CD4-positive, alpha-beta T cell (primary cell): ENCODE measurements at regions not wholly inside any gene's neighbourhood (a gene's known extent, or its start where the extent isn't known, plus 50 kb on each side); places are given as distances from the start of the nearest gene placed in this dataset.

Experiments used
- ATAC-seq: fragments of 200-7000 bp; cut with Tn5 transposase; one replicate; pipeline ENCODE4 v1.10.0; 2022; ENCODE audit warnings: mild to moderate bottlenecking; ENCODE audit not compliant: poor library complexity
- CTCF ChIA-PET: fragments of 350-600 bp; sonication (Branson Sonifier 250); formaldehyde crosslinking; loops from one replicate; lab custom pipeline; 2021; ENCODE audit warnings: antibody characterized with exemption, inconsistent platforms; lab: Charles Lee
- POLR2A ChIA-PET: fragments of 350-600 bp; sonication (Branson Sonifier 250); formaldehyde crosslinking; loops from one replicate; lab custom pipeline; 2021; ENCODE audit warnings: antibody characterized with exemption, inconsistent platforms; lab: Charles Lee
- DNase-seq, 14 experiments: peaks; one replicate each; pipeline ENCODE4 v3.0.0-alpha.2; 2013 to 2020; ENCODE audit warnings: mixed read lengths in 2 of 14
- H3K27ac ChIP-seq, 2 donors: one replicate each; pipeline versions ENCODE4 v1.5.1 to v1.7.0; 2013; ENCODE audit warnings: low read length in 2 of 2, low read depth in 1 of 2, mild to moderate bottlenecking in 1 of 2
- H3K27me3 ChIP-seq, 2 experiments: 1 replicate in 1 of 2; 2 replicates in 1 of 2; pipeline versions ENCODE4 v1.6.1 to v1.7.0; 2013; ENCODE audit warnings: low read length in 2 of 2, control low read depth in 1 of 2, mild to moderate bottlenecking in 1 of 2, moderate library complexity in 1 of 2; ENCODE audit not compliant: insufficient read depth in 2 of 2, control insufficient read depth in 1 of 2
- H3K36me3 ChIP-seq: one replicate; pipeline ENCODE4 v1.6.1; 2013; ENCODE audit warnings: low read length, control low read depth; ENCODE audit not compliant: insufficient read depth
- H3K4me1 ChIP-seq: one replicate; pipeline ENCODE4 v1.6.1; 2013; ENCODE audit warnings: low read length, control low read depth; ENCODE audit not compliant: insufficient read depth
- H3K4me3 ChIP-seq: one replicate; pipeline ENCODE4 v1.5.1; 2013; ENCODE audit warnings: mild to moderate bottlenecking, low read length, moderate library complexity
- H3K9me3 ChIP-seq, 2 experiments: 1 replicate in 1 of 2; 2 replicates in 1 of 2; pipeline versions ENCODE4 v1.6.1 to v1.7.0; 2013; ENCODE audit warnings: low read length in 2 of 2, mild to moderate bottlenecking in 2 of 2, control low read depth in 1 of 2, moderate library complexity in 1 of 2; ENCODE audit not compliant: control insufficient read depth in 1 of 2, insufficient read depth in 1 of 2
- H3K27ac Mint-ChIP-seq: one replicate; pipeline ENCODE4 v1.8.0; 2020; ENCODE audit warnings: mixed read lengths
- H3K27me3 Mint-ChIP-seq: one replicate; pipeline ENCODE4 v1.8.0; 2021; ENCODE audit warnings: mixed read lengths
- H3K36me3 Mint-ChIP-seq: one replicate; pipeline ENCODE4 v1.8.0; 2021; ENCODE audit warnings: low read depth, mixed read lengths
- H3K4me1 Mint-ChIP-seq: one replicate; pipeline ENCODE4 v1.8.0; 2021; ENCODE audit warnings: low read depth, mixed read lengths
- H3K4me3 Mint-ChIP-seq: one replicate; pipeline ENCODE4 v1.8.0; 2020; ENCODE audit warnings: mild to moderate bottlenecking, mixed read lengths
- H3K9me3 Mint-ChIP-seq: one replicate; pipeline ENCODE4 v1.8.0; 2020; ENCODE audit warnings: mixed read lengths
- intact Hi-C, 2 experiments: fragments of 100-400 bp; cut with DNase I in 1 of 2; cut with micrococcal nuclease in 1 of 2; formaldehyde crosslinking; loops; one replicate each; pipeline versions ENCODE4 v1.15.1 to v1.9.0; 2023 to 2025; cut with DNase I, micrococcal nuclease
- TF ChIP-seq, protein P1 (sequence below): fragments of 200-600 bp; IDR thresholded peaks from one replicate; pipeline ENCODE4 v1.8.0; 2022; ENCODE audit warnings: antibody characterized with exemption, mild to moderate bottlenecking

DNA sequence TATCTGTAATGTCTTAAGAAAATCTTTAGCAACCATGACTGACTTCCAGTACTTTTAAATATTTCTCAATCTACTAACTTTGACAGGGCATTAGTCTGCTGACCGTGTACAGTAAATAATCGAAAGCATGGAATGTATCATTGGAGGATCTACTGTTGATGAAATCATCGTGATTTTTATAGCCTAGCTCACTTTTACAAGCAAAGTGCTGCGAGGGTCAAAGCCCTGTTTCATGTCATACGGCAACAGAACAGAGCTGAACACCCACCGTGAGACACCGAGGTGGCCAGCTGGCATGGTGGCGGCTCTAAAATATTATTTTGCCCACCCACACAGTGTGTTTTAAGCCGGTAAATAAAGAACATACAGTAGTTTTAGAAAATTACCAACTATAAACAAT is 679.3 kb downstream of the FAT4 start:
- Mint-ChIP-seq H3K9me3 (peaks cover 10% of the 10 kb centered on the region), H3K27ac (no peak overlapping the region), H3K4me1 (no peaks in the 10 kb centered on the region), H3K4me3 (no peak overlapping the region), H3K36me3 (no peaks in the 10 kb centered on the region), H3K27me3 (no peaks in the 10 kb centered on the region)
- ChIA-PET POLR2A (no interaction called here), CTCF (no interaction called here)
- Histone ChIP-seq H3K27ac (no peak overlapping the region), H3K4me3 (no peak overlapping the region), H3K4me1 (no peaks in the 10 kb centered on the region), H3K27me3 (no peaks in the 10 kb centered on the region), H3K36me3 (no peaks in the 10 kb centered on the region), H3K9me3 (no peaks in the 10 kb centered on the region)
- ATAC-seq (no peak), DNase-seq (no peak)
- intact Hi-C loops: no loop called here
- TF ChIP-seq, protein P1, sequence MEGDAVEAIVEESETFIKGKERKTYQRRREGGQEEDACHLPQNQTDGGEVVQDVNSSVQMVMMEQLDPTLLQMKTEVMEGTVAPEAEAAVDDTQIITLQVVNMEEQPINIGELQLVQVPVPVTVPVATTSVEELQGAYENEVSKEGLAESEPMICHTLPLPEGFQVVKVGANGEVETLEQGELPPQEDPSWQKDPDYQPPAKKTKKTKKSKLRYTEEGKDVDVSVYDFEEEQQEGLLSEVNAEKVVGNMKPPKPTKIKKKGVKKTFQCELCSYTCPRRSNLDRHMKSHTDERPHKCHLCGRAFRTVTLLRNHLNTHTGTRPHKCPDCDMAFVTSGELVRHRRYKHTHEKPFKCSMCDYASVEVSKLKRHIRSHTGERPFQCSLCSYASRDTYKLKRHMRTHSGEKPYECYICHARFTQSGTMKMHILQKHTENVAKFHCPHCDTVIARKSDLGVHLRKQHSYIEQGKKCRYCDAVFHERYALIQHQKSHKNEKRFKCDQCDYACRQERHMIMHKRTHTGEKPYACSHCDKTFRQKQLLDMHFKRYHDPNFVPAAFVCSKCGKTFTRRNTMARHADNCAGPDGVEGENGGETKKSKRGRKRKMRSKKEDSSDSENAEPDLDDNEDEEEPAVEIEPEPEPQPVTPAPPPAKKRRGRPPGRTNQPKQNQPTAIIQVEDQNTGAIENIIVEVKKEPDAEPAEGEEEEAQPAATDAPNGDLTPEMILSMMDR: no peak

DNA sequence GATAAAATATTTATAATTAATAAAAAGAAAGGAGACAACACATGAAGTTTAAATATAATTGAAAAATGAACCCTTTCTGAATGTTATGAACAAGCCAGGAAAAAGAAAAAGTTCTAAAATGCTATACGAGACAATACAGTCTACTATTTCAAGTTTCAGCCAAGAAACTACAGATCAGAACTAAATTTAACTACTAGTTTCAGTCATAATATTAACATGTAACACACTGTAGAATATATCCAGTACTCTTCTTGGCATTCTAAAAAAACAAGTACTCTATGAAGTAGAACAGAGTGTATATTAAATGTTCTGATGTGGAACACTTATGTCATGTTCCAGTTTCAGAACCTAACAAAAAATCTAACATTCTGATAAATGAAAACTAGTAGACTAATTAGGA is 679.7 kb downstream of the FAT4 start:
- Histone ChIP-seq H3K4me3 (no peak overlapping the region), H3K27me3 (no peaks in the 10 kb centered on the region), H3K27ac (no peak overlapping the region), H3K9me3 (no peaks in the 10 kb centered on the region), H3K36me3 (no peaks in the 10 kb centered on the region), H3K4me1 (no peaks in the 10 kb centered on the region)
- no peak for ATAC-seq
- intact Hi-C loops: no loop called here
- H3K27me3 Mint-ChIP-seq: no peaks in the 10 kb centered on the region
- DNase-seq: no peak
- peaks cover 9% of the 10 kb centered on the region for H3K9me3 Mint-ChIP-seq
- H3K4me1 Mint-ChIP-seq: no peaks in the 10 kb centered on the region
- TF ChIP-seq, protein P1: no peak
- CTCF ChIA-PET: no interaction called here
- POLR2A ChIA-PET: no interaction called here
- H3K36me3 Mint-ChIP-seq: no peaks in the 10 kb centered on the region
- H3K27ac Mint-ChIP-seq: no peak overlapping the region
- no peak overlapping the region for H3K4me3 Mint-ChIP-seq

DNA sequence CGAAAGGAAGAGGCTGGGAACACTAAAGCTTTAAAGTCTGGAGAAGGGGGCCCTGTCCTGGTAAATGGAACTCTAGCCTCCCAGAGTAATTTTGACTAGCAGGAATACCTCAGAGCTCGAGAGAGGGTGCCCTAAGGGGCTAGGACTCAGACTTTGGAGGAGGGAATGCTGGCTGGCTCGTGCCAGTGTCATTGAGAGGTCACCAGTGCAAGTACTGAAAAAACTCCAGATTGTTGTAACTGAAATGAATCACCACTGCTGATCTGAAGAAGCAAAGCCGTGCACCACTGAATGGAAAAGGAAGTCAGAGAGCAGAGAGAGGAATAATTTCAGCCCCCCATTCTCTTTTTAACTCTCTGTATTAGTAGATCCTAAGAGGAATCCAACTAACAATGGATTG is 690.2 kb downstream of the FAT4 start:
- Histone ChIP-seq H3K27me3 (no peaks in the 10 kb centered on the region), H3K9me3 (peaks cover 0 to 5% of the 10 kb centered on the region in 2 experiments), H3K36me3 (no peaks in the 10 kb centered on the region), H3K4me1 (no peaks in the 10 kb centered on the region), H3K4me3 (no peak overlapping the region), H3K27ac (no peak overlapping the region)
- no peaks in the 10 kb centered on the region for H3K36me3 Mint-ChIP-seq
- CTCF ChIA-PET: no interaction called here
- intact Hi-C loops: no loop called here
- ATAC-seq: no peak
- peaks cover 6% of the 10 kb centered on the region for H3K9me3 Mint-ChIP-seq
- H3K27ac Mint-ChIP-seq: no peak overlapping the region
- no peaks in the 10 kb centered on the region for H3K4me1 Mint-ChIP-seq
- H3K27me3 Mint-ChIP-seq: no peaks in the 10 kb centered on the region
- DNase-seq: no peak
- H3K4me3 Mint-ChIP-seq: no peak overlapping the region
- TF ChIP-seq, protein P1: no peak
- POLR2A ChIA-PET: no interaction called here
